HG03139 (cell line): ENCODE measurements at regions not wholly inside any gene's neighbourhood (a gene's known extent, or its start where the extent isn't known, plus 50 kb on each side); places are given as distances from the start of the nearest gene placed in this dataset.

ENCODE experiments used
- ATAC-seq: cut with Tn5 transposase; IDR thresholded peaks from one replicate; pipeline ENCODE4 v1.9.1; 2021; ENCODE audit not compliant: unreplicated experiment

DNA sequence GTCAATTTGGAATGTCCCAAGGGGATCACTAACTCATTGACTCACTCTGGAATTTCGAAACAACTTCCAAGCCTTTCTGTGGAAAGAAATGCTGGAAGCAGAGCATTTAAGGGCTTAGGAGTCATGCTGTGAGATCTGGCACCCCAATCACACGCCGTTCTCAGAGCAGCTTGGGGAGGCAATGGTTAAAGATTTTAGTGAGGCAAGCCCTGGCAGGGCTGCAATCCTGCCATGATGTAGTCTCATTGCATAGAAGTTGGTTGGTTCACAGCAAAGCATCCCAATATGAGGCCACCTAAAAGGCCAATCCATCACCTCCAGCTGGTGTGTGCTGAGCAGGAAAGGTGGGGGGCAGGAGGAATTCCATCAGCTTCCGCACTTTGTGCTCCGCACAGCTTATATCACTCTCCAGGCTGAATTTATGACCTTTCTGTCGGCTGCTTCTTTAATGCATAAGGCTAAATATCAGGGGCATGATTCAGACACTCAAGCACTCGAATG, 1043.9 kb upstream of the POU3F3 start:
- ATAC-seq, result no peak

DNA sequence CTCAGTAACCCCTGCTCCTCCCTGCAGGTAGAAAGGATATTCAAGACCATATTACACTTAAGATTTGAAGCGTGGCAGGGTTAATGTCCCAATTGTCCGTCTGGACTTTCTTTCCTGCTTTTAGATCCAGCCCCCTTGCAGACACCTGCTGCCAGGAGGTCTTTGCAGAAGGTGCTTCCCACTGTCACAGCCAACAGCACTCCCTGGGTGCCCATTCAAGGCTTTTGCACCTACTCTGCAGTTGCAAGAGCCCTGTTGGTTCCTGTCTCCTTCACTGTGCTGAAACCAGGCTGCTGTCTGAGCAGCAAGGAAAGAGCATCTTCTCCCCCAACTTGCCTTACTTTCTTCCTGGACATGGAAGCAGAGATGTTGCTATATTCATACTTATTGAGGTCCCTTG, 1043.0 kb upstream of the POU3F3 start:
- ATAC-seq, result no peak

DNA sequence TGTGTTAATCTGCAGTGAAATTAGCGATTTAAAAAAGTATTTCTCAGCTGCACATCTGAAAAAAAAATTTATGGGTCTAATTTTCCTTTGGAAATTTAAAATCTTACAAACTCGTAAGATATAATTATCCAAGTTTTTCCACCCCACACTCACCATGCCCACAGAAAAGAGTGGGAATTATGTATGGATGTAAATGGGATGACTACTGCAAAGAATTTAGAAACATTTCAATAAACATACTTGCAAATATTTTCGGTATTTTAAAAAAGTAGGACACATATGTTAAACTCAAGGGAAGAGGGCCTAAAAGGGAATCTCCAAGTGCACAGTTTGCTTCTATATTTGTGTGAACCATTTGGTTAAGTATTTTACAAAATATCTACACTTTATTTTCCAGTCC, 1039.9 kb upstream of the POU3F3 start:
- no peak for ATAC-seq

DNA sequence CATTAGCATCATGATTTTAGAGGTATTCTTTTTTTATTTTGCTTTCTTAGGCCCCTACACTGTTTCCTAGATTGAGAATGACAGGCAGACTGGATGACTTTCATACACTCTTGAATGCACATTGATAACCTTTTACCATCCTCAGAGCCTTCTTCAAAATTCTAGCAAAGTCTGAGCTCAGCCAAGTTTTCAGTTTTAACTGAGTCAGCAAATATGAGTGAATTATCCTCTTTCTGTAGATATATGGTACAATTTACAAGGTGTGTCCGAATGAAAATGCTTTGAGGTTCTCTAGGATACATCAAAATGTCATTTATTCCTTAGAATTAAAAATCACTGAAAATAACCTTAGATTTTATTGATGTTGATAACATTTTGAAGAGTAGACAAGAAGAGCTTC, 1038.2 kb upstream of the POU3F3 start:
- no peak for ATAC-seq

DNA sequence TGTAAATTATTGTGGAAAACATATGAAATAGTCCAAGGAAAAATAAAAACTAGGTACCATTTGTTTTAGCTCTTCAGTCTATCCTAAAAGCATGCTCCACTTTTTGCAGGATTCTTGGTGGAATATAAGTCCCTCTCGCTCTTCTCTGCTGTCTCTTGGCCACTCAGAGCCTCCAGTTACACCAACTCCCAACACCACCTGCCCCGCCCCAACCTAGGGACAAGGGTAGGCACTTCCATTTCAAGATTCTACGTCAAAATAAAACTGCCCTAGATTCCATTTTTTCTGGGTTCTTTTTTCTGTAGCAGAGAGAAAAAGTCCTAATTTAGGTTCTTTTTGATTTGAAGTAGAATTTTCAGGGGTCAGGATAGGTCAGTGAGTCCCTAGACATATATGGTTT, 1036.2 kb upstream of the POU3F3 start:
- ATAC-seq, result no peak

DNA sequence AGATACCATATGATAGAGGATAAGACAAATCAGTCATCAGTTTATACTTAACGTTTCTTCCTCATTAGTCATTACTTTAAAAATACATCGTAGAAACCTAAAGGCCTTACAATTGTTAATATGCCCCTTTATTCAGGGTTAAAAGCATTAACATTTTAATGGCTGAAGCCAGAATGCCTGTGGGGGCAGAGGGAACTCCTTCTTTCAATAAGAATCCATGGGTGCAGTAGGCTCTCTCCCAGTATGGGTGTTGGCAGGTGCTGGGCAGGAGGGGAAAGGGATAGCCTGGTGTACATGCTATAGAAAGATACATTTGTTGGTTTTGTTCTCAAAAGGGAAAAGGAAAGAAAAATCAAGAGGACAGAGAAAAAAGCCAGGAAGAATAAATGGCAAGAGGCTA, 1035.7 kb upstream of the POU3F3 start:
- ATAC-seq, result no peak

DNA sequence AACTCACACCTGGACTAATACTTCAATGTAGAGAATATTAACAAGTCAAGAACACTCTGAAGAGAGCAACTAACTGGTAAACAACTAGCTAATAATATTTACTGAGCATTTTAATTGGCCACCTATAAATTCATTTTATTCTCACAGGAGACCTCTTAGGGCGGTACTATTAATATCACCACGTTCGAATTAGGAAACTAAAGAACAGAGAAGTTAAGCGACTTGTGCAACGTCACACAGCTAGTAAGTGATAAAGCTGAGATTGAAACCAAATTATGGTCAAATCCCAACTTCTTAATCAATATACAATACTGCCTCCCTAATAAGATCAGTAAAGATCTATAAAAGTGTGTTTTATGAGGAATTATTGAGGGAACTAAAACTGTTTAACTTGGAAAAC, 1034.3 kb upstream of the POU3F3 start:
- no peak for ATAC-seq

DNA sequence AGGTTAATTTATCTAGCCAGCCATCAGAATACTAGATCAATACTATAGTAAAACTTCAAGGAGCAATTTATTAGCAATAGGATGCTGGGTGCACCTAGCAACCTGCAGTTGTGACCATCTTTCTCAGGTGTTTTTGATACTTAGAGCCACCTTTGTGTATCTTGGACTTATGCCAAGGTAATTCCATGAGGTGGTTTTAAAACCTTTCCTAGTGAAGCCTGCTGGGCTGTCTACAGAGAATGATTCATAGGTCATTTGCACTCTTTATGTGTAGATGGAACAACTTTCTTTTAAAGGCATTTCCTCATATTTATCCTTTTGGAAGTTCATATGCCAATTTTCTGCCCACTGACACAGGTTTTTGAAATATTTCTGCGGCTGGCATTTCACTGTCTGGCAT, 1030.1 kb upstream of the POU3F3 start:
- ATAC-seq, result no peak

DNA sequence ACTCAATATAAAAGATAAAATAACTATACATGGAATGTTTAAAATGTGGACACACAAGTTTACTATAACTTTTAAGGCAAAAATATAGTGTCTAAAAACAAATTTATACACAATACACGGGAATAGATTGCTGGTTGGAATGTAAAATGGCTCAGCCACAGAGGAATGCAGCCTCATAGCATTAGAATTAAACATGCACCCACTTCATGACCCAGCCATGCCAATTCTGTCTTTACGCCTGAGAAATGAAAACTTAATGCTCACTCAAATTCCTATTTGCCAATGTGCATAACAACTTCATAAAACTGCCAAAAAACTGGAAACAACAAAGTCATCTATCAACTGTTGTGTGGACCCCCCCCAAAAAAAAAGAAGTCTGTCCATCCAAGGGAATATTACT, 1006.6 kb upstream of the POU3F3 start:
- no peak for ATAC-seq

DNA sequence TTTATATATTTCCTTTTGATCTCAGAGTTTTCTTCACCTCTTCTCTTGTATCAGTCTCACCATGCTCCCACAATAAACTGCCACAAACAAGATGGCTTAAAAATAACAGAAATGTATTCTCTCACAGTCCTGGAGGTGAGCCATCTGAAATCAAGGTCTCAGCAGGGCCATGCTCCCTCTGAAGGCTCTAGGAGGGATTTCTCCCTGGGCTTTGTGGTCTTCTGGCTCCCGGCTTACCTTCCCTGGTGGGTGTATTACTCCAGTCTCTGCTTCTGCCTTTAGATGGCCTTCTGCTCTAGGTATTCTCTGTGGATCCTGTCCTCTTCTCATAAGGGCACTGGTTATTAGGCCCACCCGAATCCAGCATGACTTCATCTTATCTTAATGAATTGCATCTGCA, 994.7 kb upstream of the POU3F3 start:
- ATAC-seq, result no peak

DNA sequence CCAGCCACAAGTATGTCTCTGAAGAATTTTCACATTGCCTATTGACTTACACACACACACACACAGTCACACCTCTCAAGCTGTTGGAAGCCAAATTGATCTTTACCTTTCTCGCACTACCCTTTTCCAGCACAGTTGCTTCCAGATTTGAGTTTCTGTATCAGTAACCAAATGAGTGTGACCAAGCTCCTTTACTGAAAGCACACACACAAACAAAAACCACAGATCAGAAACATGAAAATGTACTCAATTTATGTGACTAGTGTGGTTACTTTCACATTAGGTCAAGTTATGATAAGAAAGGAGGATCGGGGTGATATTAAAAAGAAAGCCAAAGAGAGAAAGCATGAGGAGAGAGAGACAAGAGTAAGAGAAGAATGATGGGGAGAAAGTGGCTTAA, 993.9 kb upstream of the POU3F3 start:
- no peak for ATAC-seq

DNA sequence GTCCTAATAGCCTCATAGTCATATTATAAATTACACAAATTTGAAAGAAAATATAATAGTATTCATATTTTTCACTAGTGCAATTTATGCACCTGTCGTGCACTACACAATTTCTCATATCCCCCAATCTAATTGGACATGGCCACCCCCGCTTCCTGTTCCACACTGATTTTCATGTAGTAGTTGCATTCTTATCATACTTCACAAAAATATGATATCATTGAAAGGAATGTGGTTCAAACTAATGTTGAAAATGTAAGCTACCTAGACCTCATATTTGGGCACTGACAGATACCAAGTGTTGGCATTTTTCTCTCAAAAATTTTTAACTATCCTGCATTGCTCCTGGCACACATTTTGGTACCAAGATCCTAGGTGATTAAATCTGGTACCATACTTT, 985.5 kb upstream of the POU3F3 start:
- ATAC-seq, result no peak

DNA sequence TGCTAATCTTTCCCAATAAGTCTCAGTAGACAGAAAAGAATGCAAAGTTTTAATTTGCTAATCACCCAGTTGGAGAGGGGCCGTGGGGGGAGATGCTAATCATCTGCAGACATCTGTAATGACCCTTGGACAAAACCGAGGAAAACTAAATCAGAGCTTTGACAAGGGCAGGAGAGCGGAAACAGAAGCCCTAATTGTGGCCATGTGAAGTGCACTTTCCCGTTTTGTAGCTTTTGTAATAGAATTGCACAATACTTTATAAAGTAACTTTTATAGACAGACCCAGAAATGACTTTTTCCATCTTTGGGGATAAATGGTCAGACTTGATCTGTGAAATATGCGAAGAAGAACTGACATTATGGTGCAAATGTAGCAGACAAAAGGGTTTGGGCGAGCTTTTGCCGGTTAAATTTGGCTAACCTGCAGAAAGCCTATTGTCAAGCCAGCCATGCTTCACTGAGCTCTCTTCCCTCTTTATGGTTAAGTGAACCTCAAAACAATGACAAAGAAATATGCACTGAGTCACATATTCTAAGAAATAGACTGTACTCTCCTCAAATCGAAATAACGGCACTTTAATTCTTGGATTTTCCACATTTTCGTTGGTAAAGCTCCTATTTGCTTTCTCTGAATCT, 980.1 kb upstream of the POU3F3 start:
- no peak for ATAC-seq

DNA sequence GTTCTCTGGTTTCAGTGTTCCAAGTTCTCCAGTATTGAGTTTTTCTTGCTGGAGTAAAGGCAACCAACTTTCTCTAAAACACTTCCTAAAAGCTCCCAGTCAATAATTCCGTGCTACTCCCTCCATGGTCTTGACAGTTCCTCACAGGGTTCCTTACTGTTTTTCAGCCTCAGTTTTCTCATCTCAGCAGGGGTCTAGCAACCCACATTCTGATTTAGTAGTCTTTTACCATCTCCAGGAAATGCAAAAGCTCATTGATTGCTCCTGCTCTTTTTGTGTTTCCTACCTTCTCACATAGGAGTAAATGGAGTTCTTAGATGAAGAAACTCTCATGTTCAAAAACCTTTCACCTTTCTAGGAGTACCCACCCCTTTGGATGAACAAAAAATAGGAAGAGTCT, 978.8 kb upstream of the POU3F3 start:
- no peak for ATAC-seq

DNA sequence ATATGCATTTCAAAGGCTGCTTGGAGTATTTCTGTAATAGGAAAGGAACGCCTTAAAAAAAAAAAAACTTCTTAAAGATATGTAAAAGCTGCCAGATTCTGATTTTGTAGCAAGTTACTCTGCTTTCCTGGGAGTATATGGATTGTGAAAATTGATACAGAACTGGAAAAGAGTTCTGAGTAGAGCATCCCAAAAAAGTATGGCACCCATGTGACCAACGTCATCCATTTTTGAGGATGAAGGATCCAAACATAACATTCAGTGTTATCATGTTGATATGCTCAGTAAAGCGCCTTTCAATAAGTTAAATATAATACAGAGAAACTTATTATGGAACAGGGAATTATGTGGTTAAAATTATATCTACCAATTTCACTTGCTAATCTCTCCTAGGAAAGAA, 978.4 kb upstream of the POU3F3 start:
- no peak for ATAC-seq

DNA sequence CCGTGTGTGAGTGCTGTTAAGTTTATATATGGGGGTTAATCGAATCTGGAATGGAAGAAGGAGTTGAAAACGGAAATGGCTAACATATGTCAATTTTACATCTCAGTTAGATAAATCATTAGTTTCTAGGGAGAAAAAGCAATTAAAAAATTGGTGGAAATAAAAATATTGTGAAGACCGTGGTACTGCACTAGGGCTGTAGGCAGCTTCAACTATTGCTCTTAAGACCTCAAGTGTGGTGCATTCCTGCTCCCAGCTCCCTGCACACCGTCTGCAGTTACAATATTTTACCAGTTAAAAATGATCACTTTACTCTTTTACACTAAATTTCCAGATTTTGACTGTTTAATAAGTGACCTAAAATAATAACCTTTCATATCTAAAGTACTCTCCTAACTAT, 977.3 kb upstream of the POU3F3 start:
- ATAC-seq, result no peak

DNA sequence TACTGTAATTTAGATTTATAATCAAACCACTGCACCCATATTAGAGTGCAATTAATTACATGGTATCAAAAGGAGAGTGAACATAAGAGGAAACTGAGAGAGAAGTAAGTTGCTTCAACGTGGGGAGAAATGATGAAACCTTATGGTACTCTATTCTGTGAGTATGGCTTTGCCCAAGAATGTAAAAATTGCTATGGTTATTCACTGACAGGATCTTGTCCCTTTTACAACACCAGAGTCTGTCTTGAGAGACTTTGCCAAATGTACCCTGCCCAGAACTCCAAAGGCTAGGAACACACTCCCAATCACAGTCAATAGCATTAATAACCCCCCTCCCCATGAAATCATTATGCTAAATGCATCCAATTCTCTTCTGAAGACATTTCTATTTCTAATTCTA, 974.8 kb upstream of the POU3F3 start:
- ATAC-seq, result no peak

DNA sequence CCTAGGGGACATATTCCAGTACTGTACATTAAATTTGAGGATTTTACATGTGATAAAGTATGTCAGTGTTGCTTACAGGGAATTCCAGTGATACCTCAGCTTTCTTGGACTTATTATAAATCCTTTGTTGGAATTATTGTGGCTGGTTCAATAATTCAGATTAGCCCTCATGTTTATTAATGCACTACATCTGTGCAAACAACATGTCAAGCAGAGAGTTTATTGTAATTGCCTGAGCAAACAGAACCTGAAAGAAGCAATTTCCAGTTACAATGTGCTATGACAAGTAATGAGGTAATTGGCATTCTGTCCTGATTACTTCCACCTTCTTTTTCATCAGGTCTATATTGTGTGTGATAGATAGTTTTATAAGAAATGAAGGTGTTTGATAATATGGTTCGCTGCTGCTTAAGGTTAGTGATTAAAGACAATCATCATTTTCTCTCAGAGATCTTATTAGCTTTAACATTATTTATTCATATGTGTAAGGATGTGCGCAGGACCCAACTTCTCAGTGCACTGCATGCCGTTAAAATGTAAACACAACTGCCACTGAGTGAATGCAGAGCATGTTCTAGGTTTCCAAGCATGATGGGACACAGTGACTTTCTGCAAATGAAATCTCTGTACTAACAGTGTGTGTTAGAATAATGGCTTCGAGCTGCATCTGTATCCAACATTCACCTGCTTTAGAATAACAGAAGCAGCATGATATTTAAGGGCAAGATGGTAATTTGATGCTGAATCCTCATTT, 973.7 kb upstream of the POU3F3 start:
- ATAC-seq, result no peak

DNA sequence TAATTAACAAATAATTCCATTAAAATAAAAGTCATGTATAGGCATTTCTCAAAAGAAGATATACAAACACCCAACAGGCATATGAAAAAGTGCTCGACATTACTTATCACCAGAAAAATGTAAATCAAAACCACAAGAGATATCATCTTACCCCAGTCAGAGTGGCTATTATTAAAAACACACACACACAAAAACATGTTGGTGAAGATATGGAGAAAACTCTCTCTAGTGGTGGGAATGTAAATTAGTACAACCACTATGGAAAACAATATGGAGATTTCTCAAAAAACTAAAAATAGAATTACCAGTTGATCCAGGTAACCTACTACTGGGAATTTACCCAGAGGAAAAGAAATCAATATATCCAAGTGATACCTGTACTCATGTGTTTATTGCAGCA, 966.3 kb upstream of the POU3F3 start:
- ATAC-seq, result no peak

DNA sequence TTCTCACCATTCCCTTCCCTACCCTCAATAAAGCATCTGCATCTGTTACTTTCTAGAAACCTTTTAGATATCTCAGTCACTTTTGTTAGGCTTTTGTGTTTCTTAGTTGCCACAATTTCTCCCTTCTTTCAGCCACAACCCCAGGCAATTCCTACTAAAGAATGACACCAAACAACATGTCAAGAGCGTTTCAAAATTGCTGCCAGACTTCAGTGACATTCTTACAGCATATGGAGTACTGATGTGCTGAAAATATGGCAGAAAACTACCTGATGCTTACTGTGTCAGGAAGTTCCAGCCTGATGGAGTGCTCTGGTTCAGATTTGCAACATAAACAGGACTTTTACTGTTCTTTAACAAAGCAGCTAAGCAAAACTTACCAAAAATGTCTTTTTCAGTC, 957.7 kb upstream of the POU3F3 start:
- ATAC-seq, result no peak

DNA sequence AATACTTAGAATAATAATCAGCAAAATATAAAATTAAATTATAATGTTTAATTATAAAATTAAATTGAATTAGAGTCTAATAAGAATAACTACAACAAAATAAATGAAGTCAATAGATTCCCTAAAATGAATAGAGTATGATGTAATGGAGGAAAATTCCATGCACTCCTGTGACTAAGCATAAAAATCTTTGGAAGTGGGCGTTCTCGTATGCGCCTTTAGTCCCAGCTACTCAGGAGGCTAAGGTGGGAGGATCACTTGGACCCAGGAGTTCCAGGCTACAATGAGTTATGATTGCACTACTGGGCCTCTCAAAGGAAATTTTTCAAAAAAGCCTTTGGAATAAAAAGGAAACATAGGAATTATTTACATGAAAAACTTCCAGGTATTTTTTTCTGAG, 955.4 kb upstream of the POU3F3 start:
- no peak for ATAC-seq

DNA sequence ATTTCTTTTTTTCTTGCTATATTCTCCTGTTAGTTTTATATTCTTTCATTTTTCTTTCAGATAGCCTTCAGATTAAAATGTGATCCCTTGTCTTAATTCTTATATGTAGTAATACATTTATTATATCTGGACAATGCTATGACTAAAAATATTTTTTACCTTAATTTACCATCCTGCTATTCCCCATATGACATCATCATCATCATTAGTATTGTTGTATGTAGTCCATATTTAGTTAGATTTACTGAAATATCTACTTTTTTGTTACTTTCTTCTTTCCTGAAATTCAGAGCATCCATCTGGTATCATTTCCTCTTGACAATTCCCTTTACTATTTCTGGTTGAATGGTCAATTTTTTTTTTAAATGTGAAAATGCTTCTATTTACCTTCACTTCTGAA, 951.6 kb upstream of the POU3F3 start:
- no peak for ATAC-seq

DNA sequence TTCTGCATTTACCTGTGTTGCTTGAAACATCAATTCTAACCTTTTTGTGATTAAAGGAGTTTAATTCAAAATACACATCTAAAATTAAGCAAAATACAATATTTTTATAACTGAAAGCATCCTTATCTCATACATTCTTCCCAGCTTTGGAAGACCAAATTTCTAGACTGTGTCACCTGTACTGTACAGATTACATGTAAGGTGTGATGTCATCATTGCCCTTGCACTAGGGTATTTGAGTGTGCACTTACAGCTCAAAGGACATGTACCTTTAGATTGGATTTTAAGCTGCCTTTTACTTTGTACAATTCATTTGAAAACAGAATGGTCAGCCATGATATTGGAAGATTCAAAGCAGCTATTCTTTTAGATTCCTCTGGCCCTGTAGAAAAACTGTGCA, 932.8 kb upstream of the POU3F3 start:
- ATAC-seq, result no peak
